Memory B cell (primary cell): ENCODE measurements at regions not wholly inside any gene's neighbourhood (a gene's known extent, or its start where the extent isn't known, plus 50 kb on each side); places are given as distances from the start of the nearest gene placed in this dataset.
"Not testable (repeated sequence)": the region's sequence is repeated elsewhere in the genome, so short reads cannot be mapped to it uniquely, and the experiment has no call there.

Experiments
- ATAC-seq: fragments of 150-1000 bp; cut with Tn5 transposase; 2 replicates; pipeline ENCODE4 v1.10.0; 2021; ENCODE audit warnings: low read depth, mild to moderate bottlenecking, moderate library complexity
- DNase-seq, 2 donors: peaks; one replicate each; pipeline ENCODE4 v3.0.0; 2022; ENCODE audit warnings: low spot score in 2 of 2
- H3K27ac Mint-ChIP-seq: one replicate; pipeline ENCODE4 v1.8.0; 2022; ENCODE audit warnings: mild to moderate bottlenecking, moderate library complexity, mixed read lengths
- H3K27me3 Mint-ChIP-seq: one replicate; pipeline ENCODE4 v1.8.0; 2022; ENCODE audit warnings: mixed read lengths
- H3K36me3 Mint-ChIP-seq: one replicate; pipeline ENCODE4 v1.8.0; 2022; ENCODE audit warnings: mild to moderate bottlenecking, mixed read lengths
- H3K4me1 Mint-ChIP-seq: one replicate; pipeline ENCODE4 v1.8.0; 2022; ENCODE audit warnings: mixed read lengths
- H3K4me3 Mint-ChIP-seq: one replicate; pipeline ENCODE4 v1.8.0; 2022; ENCODE audit warnings: mild to moderate bottlenecking, moderate library complexity, mixed read lengths
- H3K9me3 Mint-ChIP-seq: one replicate; pipeline ENCODE4 v1.8.0; 2022; ENCODE audit warnings: mixed read lengths

DNA sequence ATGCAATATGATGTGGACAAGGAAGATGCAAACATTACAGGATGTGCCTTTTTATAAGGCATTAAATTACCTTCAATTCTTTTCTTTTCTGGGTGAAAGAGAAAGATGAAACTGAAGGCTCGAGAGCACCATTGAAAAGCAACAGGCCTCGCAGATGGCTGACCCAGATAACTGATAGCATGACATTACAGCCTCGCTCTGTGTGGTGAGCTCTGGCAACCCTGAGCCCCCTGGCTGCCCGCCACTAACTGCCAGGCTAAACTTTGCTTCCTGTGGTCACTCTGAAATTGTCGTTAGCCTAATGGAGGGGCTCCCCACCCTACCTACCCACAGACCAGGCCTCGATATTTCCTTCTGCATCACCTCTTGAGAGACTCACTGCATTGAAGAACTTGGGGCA is 516.8 kb upstream of the FANCL start:
- H3K27ac Mint-ChIP-seq: no peak overlapping the region
- ATAC-seq (no peak), DNase-seq (no peak)
- peaks cover 3% of the 10 kb centered on the region for H3K4me1 Mint-ChIP-seq
- no peak overlapping the region for H3K4me3 Mint-ChIP-seq
- no peaks in the 10 kb centered on the region for H3K36me3 Mint-ChIP-seq
- no peaks in the 10 kb centered on the region for H3K9me3 Mint-ChIP-seq
- H3K27me3 Mint-ChIP-seq: peaks cover 2% of the 10 kb centered on the region

DNA sequence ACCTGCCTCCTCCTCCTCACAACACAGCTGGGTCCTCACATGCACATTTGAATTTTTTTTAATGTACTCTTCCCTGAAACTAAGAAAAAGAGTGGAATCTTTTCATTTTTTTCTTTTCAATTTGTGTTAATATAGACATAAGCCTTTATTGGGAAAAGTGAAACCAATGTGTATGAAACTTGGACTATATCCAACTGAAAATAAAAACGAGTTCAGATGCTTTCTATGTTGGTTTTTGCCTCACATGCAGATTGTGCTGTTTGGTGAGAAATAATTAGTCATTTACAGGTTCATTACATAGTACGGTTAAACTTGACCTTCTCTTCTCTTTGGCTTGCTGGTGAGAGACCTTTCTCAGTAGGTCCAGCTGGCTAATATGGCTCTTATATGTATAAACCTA is 515.2 kb upstream of the FANCL start:
- Mint-ChIP-seq H3K27ac (no peak overlapping the region), H3K36me3 (peaks cover 4% of the 10 kb centered on the region), H3K27me3 (peaks cover 2% of the 10 kb centered on the region), H3K4me3 (no peak overlapping the region), H3K9me3 (peaks cover 3% of the 10 kb centered on the region), H3K4me1 (peaks cover 3% of the 10 kb centered on the region)
- DNase-seq (no peak), ATAC-seq (no peak)

DNA sequence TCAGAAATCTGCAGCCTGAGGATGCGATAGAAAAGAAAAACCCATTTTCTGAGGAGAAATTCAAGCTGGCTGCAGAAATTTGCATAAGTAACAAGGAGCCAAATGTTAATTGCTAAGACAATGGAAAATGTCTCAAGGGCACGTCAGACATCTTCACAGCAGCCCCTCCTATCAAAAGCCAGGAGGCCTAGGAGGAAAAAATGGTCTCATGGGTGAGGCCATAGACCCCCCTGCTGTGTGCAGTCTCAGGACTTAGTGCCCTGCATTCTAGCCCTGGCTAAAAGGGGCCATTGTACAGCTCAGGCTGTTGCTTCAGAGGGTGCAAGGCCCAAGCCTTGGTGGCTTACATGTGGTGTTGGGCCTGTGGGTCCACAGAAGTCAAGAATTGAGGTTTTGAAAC is 511.4 kb upstream of the FANCL start:
- not testable (repeated sequence) for H3K4me1 Mint-ChIP-seq, H3K36me3 Mint-ChIP-seq, H3K4me3 Mint-ChIP-seq, H3K27me3 Mint-ChIP-seq, H3K27ac Mint-ChIP-seq, DNase-seq, ATAC-seq, H3K9me3 Mint-ChIP-seq

- ATAC-seq, H3K36me3 Mint-ChIP-seq, H3K4me3 Mint-ChIP-seq, H3K4me1 Mint-ChIP-seq, H3K27me3 Mint-ChIP-seq, H3K27ac Mint-ChIP-seq, DNase-seq, H3K9me3 Mint-ChIP-seq: not testable (repeated sequence)
Observed at GRCh38 chr2:58751676-58752075, 510.6 kb upstream of the FANCL start.

- Mint-ChIP-seq H3K4me3 (no peak overlapping the region), H3K36me3 (peaks cover 4% of the 10 kb centered on the region), H3K4me1 (no peaks in the 10 kb centered on the region), H3K27me3 (peaks cover 4% of the 10 kb centered on the region), H3K27ac (no peak overlapping the region), H3K9me3 (peaks cover 8% of the 10 kb centered on the region)
- no peak for ATAC-seq
- DNase-seq: no peak
Observed at GRCh38 chr2:58749041-58749440, 507.9 kb upstream of the FANCL start.

GRCh38 chr2:58745334-58745733 is 504.2 kb upstream of the FANCL start:
- H3K4me3 Mint-ChIP-seq, H3K27me3 Mint-ChIP-seq: not testable (repeated sequence)

DNA sequence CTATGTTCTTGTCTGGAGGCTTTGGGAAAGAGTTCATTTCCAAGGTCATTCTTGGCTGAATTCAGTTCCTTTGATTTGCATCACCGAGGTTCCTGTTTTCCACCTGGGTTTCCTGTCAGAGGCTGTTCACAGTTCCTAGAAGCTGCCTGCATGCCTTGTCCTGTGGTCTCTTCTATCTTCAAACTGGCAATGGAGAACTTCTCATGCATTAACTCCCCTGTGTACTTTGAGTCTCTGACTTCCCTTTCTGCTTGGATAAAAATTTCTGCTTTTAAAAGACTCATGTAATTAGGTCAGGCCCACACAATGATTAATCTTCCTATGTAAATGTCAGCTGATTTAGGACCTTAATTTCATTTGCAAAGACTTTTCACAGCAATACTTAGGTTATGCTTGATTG is 499.3 kb upstream of the FANCL start:
- DNase-seq (no peak), ATAC-seq (no peak)
- Mint-ChIP-seq H3K36me3 (no peaks in the 10 kb centered on the region), H3K27ac (no peak overlapping the region), H3K9me3 (peaks cover 2% of the 10 kb centered on the region), H3K4me1 (peaks cover 3% of the 10 kb centered on the region), H3K27me3 (peaks cover 7% of the 10 kb centered on the region), H3K4me3 (no peak overlapping the region)

More at GRCh38 chr2:58745334-58745733, 504.2 kb upstream of the FANCL start:
- H3K36me3 Mint-ChIP-seq, H3K4me1 Mint-ChIP-seq, H3K27ac Mint-ChIP-seq, ATAC-seq, H3K9me3 Mint-ChIP-seq, DNase-seq: not testable (repeated sequence)

DNA sequence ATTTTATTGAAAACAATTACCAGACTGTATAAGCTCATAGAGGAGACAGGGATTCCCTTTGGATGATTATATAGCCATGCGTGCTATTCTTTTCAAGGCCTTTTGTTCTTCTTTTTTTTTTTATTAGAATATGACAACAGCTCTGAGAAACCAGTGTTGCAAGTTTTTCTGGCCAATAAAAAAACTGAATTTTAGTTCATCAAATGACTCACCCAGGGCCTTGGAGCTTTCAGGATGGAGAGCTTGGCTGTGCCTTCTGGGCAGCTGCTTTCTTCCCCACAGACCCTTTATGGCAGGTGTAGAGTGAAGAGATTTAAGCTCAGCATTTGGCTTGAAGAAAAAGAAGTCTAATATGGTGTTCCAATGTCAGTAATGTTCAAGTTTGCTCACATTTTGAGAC is 497.9 kb upstream of the FANCL start:
- ATAC-seq (no peak), DNase-seq (no peak)
- peaks cover 7% of the 10 kb centered on the region for H3K27me3 Mint-ChIP-seq
- no peaks in the 10 kb centered on the region for H3K36me3 Mint-ChIP-seq
- H3K27ac Mint-ChIP-seq: no peak overlapping the region
- H3K4me3 Mint-ChIP-seq: no peak overlapping the region
- peaks cover 3% of the 10 kb centered on the region for H3K4me1 Mint-ChIP-seq
- no peaks in the 10 kb centered on the region for H3K9me3 Mint-ChIP-seq

- Mint-ChIP-seq H3K4me1 (peaks cover 7% of the 10 kb centered on the region), H3K4me3 (no peak overlapping the region), H3K9me3 (no peaks in the 10 kb centered on the region), H3K27me3 (peaks cover 10% of the 10 kb centered on the region), H3K36me3 (no peaks in the 10 kb centered on the region), H3K27ac (no peak overlapping the region)
- no peak for DNase-seq
- ATAC-seq: no peak
Observed at GRCh38 chr2:58734365-58734764, 493.2 kb upstream of the FANCL start.

- Mint-ChIP-seq H3K36me3 (no peaks in the 10 kb centered on the region), H3K4me3 (no peak overlapping the region), H3K9me3 (no peaks in the 10 kb centered on the region), H3K4me1 (peaks cover 7% of the 10 kb centered on the region), H3K27me3 (peaks cover 7% of the 10 kb centered on the region), H3K27ac (no peak overlapping the region)
- ATAC-seq: no peak
- DNase-seq: no peak
Observed at GRCh38 chr2:58732999-58733398, 491.9 kb upstream of the FANCL start.

- no peak overlapping the region for H3K27ac Mint-ChIP-seq
- ATAC-seq: no peak
- no peak overlapping the region for H3K4me3 Mint-ChIP-seq
- no peaks in the 10 kb centered on the region for H3K36me3 Mint-ChIP-seq
- no peak for DNase-seq
- peaks cover 4% of the 10 kb centered on the region for H3K27me3 Mint-ChIP-seq
- peaks cover 4% of the 10 kb centered on the region for H3K4me1 Mint-ChIP-seq
- H3K9me3 Mint-ChIP-seq: no peaks in the 10 kb centered on the region
Observed at GRCh38 chr2:58731488-58731869, 490.4 kb upstream of the FANCL start.

DNA sequence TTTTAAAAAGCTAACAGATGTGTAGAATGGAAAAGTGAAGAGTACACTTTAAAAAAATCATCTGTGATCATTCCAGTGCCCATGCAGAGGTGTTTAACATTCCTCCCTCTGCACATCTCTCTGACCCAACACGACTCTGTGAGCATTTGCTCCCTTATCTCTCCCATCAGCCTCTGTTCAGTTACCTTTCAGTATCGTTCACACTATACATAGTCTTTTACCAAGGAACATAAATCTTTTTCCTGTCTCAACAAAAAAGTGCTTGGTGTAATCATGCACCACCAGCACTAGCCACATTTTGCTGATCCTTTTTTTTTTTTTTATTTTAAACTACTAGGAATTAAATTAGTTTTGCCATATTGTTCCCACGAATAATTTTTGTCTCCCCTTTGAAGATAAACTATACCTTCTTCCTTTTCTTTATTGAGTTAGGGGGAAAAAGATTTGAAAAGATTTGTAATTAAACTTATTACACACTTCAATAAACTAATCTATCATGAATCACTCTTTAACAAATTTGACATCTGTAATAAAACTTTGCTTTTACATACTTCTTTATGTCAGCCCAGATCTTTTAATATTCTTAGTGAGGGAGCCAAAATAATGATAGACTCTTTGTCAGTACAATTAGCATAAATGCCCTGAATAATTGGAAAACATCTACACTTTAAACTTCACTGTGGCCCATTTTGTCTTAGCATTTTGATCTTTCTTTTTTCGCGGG is 489.8 kb upstream of the FANCL start:
- H3K9me3 Mint-ChIP-seq: no peaks in the 10 kb centered on the region
- no peak overlapping the region for H3K4me3 Mint-ChIP-seq
- no peak for DNase-seq
- H3K27me3 Mint-ChIP-seq: peaks cover 4% of the 10 kb centered on the region
- H3K4me1 Mint-ChIP-seq: peaks cover 4% of the 10 kb centered on the region
- H3K27ac Mint-ChIP-seq: no peak overlapping the region
- no peak for ATAC-seq
- H3K36me3 Mint-ChIP-seq: no peaks in the 10 kb centered on the region

- peaks cover 6% of the 10 kb centered on the region for H3K27me3 Mint-ChIP-seq
- H3K9me3 Mint-ChIP-seq: no peaks in the 10 kb centered on the region
Observed at GRCh38 chr2:58727981-58728656, 487.0 kb upstream of the FANCL start.

DNA sequence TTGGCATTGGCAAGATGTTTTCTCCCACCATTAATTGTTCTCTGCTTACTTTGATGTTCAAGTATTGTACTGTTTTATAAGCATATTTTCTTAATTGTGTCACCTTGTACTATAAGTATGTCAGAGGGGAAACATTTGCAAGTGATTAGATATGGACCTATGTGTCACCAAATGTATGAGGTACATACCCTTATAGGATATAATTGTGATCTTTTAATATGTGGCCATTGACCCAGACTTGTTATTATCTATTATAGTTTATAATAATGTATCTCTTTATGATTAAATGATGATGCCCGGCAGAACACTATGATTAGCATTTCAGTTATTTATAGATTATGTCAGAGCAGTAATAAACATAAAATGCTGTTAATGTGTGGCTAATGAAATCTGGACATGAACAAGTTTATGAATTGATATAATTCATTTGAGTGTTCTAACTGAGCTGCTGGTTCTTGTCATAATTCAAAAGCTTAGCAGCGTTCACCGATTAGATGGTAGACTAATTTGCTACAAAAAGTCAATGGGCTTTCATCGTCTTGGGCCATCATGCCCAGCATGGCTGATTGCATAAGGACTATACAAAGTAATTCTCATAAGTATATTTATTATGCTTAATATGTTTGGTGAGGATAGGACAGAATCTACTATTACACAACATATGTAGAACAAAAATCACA is 480.9 kb upstream of the FANCL start:
- Mint-ChIP-seq H3K4me3 (no peak overlapping the region), H3K9me3 (no peaks in the 10 kb centered on the region), H3K27ac (no peak overlapping the region), H3K36me3 (no peaks in the 10 kb centered on the region), H3K4me1 (no peaks in the 10 kb centered on the region), H3K27me3 (peaks cover 6% of the 10 kb centered on the region)
- ATAC-seq (no peak), DNase-seq (no peak)

More at GRCh38 chr2:58727981-58728656, 487.0 kb upstream of the FANCL start:
- H3K36me3 Mint-ChIP-seq: no peaks in the 10 kb centered on the region
- ATAC-seq: no peak
- peaks cover 4% of the 10 kb centered on the region for H3K4me1 Mint-ChIP-seq
- no peak for DNase-seq
- no peak overlapping the region for H3K4me3 Mint-ChIP-seq
- H3K27ac Mint-ChIP-seq: no peak overlapping the region
